ENCODE measurements at regions not wholly inside any gene's neighbourhood (a gene's known extent, or its start where the extent isn't known, plus 50 kb on each side); places are given as distances from the start of the nearest gene placed in this dataset.
"Not testable (repeated sequence)": the region's sequence is repeated elsewhere in the genome, so short reads cannot be mapped to it uniquely, and the experiment has no call there.

- no peak for TF ChIP-seq CTCF (IDR thresholded peaks at IDR 0.05; ENCODE audit: extremely low read depth, missing control alignments)
- no peak for DNase-seq (ENCODE audit: low spot score)
Measured at GRCh38 chr2:20949256-20949655, 94.6 kb downstream of the APOB start.

GRCh38 chr2:20946468-20946867 is 97.4 kb downstream of the APOB start:
- no peak for DNase-seq (ENCODE audit: low spot score)

GRCh38 chr2:20943721-20944120 is 100.2 kb downstream of the APOB start:
- not testable (repeated sequence) for DNase-seq (ENCODE audit: low spot score)

More at GRCh38 chr2:20946468-20946867, 97.4 kb downstream of the APOB start:
- TF ChIP-seq CTCF (IDR thresholded peaks at IDR 0.05; ENCODE audit: extremely low read depth, missing control alignments), result no peak

- no peak for TF ChIP-seq CTCF (IDR thresholded peaks at IDR 0.05; ENCODE audit: extremely low read depth, missing control alignments)
- DNase-seq (ENCODE audit: low spot score), result no peak
Measured at GRCh38 chr2:20942646-20943125, 101.2 kb downstream of the APOB start.

GRCh38 chr2:20940856-20941255 is 103.0 kb downstream of the APOB start:
- no peak for DNase-seq (ENCODE audit: low spot score)
- TF ChIP-seq CTCF (IDR thresholded peaks at IDR 0.05; ENCODE audit: extremely low read depth, missing control alignments), result no peak

GRCh38 chr2:20939931-20940795 is 103.7 kb downstream of the APOB start:
- no peak for TF ChIP-seq CTCF (IDR thresholded peaks at IDR 0.05; ENCODE audit: extremely low read depth, missing control alignments)
- DNase-seq (ENCODE audit: low spot score), result no peak

- no peak for TF ChIP-seq CTCF (IDR thresholded peaks at IDR 0.05; ENCODE audit: extremely low read depth, missing control alignments)
- DNase-seq (ENCODE audit: low spot score), result no peak
Measured at GRCh38 chr2:20937353-20937752, 106.5 kb downstream of the APOB start.

All from GM20000 (cell line).